ENCODE measurements at regions not wholly inside any gene's neighbourhood (a gene's known extent, or its start where the extent isn't known, plus 50 kb on each side); places are given as distances from the start of the nearest gene placed in this dataset.

DNA sequence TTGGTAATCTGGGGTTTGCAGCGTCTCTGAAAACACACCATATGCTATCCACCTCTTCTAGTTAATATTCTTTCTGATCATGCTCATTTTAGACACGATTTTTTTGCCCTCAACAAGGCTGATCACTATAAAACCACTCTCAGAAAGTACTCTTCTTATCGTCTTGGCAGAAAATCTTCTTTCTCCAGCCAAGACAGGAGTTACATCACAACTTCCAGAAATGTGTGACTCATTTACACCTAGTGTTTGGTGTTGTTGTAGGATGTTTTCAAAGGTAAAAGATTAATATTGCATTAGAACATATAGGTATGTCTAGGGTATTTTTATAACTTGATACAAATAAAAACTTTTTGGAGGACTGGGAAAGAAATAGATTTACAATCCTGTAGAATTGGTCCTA lies 138.5 kb upstream of the NETO1 start:
- TF ChIP-seq, protein P1, sequence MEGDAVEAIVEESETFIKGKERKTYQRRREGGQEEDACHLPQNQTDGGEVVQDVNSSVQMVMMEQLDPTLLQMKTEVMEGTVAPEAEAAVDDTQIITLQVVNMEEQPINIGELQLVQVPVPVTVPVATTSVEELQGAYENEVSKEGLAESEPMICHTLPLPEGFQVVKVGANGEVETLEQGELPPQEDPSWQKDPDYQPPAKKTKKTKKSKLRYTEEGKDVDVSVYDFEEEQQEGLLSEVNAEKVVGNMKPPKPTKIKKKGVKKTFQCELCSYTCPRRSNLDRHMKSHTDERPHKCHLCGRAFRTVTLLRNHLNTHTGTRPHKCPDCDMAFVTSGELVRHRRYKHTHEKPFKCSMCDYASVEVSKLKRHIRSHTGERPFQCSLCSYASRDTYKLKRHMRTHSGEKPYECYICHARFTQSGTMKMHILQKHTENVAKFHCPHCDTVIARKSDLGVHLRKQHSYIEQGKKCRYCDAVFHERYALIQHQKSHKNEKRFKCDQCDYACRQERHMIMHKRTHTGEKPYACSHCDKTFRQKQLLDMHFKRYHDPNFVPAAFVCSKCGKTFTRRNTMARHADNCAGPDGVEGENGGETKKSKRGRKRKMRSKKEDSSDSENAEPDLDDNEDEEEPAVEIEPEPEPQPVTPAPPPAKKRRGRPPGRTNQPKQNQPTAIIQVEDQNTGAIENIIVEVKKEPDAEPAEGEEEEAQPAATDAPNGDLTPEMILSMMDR (IDR thresholded peaks at IDR 0.05), result no peak
- TF ChIP-seq POLR2A (IDR thresholded peaks at IDR 0.05), result no peak
